ENCODE measurements at regions not wholly inside any gene's neighbourhood (a gene's known extent, or its start where the extent isn't known, plus 50 kb on each side); places are given as distances from the start of the nearest gene placed in this dataset.

DNA sequence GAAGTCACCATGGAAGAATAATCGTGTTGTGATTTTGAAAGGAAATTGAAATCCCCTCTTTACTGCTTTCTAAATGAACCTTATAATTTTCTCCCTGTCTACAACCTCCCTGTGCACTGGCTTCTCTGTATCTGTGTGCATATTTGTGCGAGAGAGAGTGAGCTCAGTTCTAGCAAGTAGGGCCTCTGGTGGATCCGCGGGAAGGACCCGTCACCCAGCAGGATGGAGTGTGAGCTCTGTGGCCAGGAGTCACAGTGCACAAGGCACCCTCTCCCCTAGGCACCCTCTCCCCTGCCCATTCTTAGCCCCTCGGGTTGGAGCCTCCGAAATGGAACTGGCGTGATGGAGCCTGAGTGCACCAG is 109.0 kb downstream of the TRIM29 start:
- CTCF ChIA-PET, result no interaction called here
- POLR2A ChIA-PET, result no interaction called here
- TF ChIP-seq, protein P1, sequence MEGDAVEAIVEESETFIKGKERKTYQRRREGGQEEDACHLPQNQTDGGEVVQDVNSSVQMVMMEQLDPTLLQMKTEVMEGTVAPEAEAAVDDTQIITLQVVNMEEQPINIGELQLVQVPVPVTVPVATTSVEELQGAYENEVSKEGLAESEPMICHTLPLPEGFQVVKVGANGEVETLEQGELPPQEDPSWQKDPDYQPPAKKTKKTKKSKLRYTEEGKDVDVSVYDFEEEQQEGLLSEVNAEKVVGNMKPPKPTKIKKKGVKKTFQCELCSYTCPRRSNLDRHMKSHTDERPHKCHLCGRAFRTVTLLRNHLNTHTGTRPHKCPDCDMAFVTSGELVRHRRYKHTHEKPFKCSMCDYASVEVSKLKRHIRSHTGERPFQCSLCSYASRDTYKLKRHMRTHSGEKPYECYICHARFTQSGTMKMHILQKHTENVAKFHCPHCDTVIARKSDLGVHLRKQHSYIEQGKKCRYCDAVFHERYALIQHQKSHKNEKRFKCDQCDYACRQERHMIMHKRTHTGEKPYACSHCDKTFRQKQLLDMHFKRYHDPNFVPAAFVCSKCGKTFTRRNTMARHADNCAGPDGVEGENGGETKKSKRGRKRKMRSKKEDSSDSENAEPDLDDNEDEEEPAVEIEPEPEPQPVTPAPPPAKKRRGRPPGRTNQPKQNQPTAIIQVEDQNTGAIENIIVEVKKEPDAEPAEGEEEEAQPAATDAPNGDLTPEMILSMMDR (IDR thresholded peaks at IDR 0.05; ENCODE audit: control extremely low read depth, extremely low read depth, low read depth, missing control alignments), result no peak
- no peak for DNase-seq (ENCODE audit: extremely low spot score)

DNA sequence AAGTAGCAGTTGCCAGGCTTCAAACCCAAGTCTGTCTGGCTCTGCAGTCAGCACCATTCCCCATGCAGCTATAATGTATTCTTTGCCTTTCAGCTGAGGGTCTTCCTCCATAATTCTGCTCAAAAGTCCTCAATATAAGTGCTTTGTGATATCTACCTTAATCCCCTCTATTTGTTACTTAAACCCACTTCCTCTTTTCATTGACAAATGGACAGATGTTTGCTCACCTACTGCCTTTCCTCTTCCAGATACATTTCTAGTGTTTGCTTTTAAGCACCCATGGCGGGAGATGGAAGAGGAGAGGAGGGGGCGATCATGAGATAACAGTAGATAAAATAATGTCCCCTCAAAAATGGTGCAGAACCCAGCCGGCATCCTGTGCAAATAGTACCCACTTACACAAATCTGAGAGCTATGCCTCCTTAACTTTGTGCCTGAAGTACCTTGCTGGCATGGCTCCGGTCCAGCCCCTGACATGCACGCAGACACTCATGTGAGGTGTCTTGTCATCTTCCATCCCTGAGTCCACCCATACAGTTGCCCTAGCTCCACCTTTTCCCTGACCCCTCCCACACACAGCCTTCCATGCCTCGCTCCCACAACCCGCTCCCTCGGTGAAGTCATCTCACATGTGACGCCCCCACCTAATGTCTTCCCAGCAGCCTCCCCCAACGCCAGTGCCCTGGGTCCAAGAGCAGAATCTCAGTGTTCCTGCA is 109.6 kb downstream of the TRIM29 start:
- POLR2A ChIA-PET, result no interaction called here
- TF ChIP-seq, protein P1 (IDR thresholded peaks at IDR 0.05; ENCODE audit: control extremely low read depth, extremely low read depth, low read depth, missing control alignments), result no peak
- DNase-seq (ENCODE audit: extremely low spot score), result no peak
- CTCF ChIA-PET, result no interaction called here

DNA sequence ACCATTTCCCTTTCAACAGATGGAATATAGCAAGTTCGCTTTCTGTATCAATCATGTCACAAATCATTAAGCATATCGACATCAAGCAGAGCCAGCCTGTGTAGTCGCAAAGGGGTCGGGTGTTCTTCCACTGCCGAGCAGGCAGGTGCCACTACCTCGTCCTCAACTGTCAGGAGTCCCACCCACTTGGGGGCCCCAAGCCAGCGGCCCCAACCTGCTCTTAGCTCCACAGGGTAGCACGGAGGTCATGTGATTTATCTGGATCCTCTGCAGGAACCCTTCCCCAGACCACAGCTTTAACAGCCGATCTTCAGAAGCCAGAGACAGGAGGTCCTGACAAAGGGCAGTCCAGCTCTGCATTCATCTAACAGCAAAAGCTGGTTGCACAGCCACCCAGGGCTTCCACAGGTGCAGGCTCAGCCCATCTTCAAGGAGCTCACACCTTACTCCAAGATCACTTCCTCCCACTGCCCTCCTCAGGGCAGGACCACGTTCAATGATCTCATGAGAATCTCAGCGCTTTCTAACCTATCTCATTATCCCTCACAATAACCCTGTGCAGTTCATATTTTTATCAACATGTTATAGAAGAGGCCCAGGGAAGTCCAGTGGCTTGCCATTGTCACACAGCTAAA is 110.2 kb downstream of the TRIM29 start:
- ChIA-PET CTCF (no interaction called here), POLR2A (no interaction called here)
- DNase-seq (ENCODE audit: extremely low spot score), result no peak
- TF ChIP-seq, protein P1 (IDR thresholded peaks at IDR 0.05; ENCODE audit: control extremely low read depth, extremely low read depth, low read depth, missing control alignments), result no peak

DNA sequence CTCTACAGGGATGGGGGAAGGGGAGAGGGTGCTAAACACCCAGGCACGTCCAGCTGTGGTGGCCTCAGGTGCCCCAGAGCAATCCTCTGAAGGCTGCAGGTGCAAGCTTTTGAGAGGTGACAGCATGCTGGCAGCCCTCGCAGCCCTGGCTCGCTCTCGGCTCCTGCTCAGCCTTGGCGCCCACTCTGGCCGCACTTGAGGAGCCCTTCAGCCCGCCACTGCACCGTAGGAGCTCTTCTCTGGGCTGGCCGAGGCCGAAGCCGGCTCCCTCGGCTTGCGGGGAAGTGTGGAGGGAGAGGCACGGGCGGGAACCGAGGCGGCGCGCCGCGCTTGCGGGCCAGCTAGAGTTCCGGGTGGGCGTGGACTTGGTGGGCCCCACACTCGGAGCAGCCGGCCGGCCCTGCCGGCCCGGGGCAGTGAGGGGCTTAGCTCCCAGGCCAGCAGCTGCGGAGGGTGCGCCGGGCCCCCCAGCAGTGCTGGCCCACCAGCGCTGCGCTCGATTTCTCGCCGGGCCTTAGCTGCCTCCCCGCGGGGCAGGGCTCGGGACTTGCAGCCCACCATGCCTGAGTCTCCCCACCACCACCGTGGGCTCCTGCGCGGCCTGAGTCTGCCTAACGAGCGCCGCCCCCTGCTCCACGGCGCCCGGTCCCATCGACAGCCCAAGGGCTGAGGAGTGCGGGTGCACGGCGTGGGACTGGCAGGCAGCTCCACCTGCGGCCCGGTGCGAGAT is 112.1 kb downstream of the TRIM29 start:
- CTCF ChIA-PET, result interaction anchor here (1.1 kb wide), 1 partner anchor 10 kb away, joined by 3 read pairs; no protein-coding TSS in a partner anchor
- TF ChIP-seq, protein P1 (IDR thresholded peaks at IDR 0.05; ENCODE audit: control extremely low read depth, extremely low read depth, low read depth, missing control alignments), result no peak
- POLR2A ChIA-PET, result no interaction called here
- DNase-seq (ENCODE audit: extremely low spot score), result no peak

DNA sequence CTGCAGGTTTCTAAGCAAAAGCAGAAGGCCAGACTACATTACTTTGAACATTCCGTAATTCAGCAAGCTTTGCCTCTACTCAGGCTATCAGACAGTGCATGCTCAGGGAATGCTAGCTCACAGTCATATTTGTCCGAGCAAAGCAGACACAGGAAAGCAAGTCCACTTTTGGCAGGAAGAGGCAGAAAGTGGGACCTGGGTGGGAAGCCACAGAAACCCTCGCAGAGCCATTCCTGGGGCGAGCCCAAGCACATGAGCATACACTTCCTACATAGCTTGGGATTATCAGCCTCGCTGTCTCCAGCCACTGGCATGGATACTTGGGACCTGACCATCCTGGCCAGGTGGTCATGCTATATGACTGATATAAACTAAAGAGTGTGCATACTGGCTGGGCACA is 113.3 kb downstream of the TRIM29 start:
- ChIA-PET CTCF (no interaction called here), POLR2A (no interaction called here)
- TF ChIP-seq, protein P1 (IDR thresholded peaks at IDR 0.05; ENCODE audit: control extremely low read depth, extremely low read depth, low read depth, missing control alignments), result no peak
- DNase-seq (ENCODE audit: extremely low spot score), result no peak

DNA sequence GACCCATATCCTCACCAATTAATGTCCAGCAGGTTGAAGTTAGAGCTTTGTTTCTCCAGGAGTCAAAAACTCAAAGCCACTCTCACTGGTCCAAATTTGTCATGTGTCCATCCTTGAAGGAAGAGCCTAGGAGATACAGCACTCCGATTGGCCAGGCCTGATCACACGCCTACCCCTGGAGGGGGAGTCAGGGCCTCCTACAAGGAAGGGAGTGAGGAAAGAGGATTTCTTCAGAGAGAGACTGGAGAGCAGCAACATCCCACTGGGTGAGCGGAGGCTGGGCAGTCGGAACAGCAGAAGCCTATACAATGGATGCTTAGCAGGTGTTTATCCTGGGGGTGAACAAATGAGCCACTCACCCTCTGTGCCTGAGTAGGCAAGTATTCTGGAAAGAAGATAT is 113.9 kb downstream of the TRIM29 start:
- no peak for DNase-seq (ENCODE audit: extremely low spot score)
- ChIA-PET CTCF (interaction anchor here (1.1 kb wide), 1 partner anchor 26 kb away, joined by 3 read pairs; no protein-coding TSS in a partner anchor), POLR2A (no interaction called here)
- TF ChIP-seq, protein P1 (IDR thresholded peaks at IDR 0.05; ENCODE audit: control extremely low read depth, extremely low read depth, low read depth, missing control alignments), result no peak
